HCT116 (cell line): ENCODE measurements at regions not wholly inside any gene's neighbourhood (a gene's known extent, or its start where the extent isn't known, plus 50 kb on each side); places are given as distances from the start of the nearest gene placed in this dataset.

Source experiments
- CTCF ChIP-seq, 3 experiments: fragments of 200-600 bp in 1 of 3; sonication (generic) in 1 of 3; IDR thresholded peaks in 2 of 3; conservative IDR thresholded peaks in 1 of 3; 2 replicates each; pipeline ENCODE4 v1.5.1; 2012 to 2017; ENCODE audit warnings: low read depth in 2 of 3, low read length in 2 of 3, antibody characterized with exemption in 1 of 3, borderline replicate concordance in 1 of 3, control low read depth in 1 of 3, mild to moderate bottlenecking in 1 of 3, mixed read lengths in 1 of 3, mixed run types in 1 of 3, moderate library complexity in 1 of 3; ENCODE audit not compliant: insufficient read depth in 1 of 3
- FOSL1 ChIP-seq: IDR thresholded peaks from 2 replicates; pipeline ENCODE4 v1.6.1; 2012; ENCODE audit warnings: low read depth
- POLR2AphosphoS5 ChIP-seq: IDR thresholded peaks from 2 replicates; pipeline ENCODE4 v1.6.1; 2011; ENCODE audit warnings: mild to moderate bottlenecking, low read depth, low read length, moderate library complexity
- SIN3A ChIP-seq: IDR thresholded peaks from 2 replicates; pipeline ENCODE4 v1.6.1; 2012; ENCODE audit warnings: low read depth
- ZNF274 ChIP-seq: fragments of 200-500 bp; sonication (Bioruptor generic); IDR thresholded peaks from 2 replicates; pipeline ENCODE4 v1.6.1; 2014; ENCODE audit warnings: mild to moderate bottlenecking, low read depth, low read length, inconsistent platforms
- TF ChIP-seq, protein P1 (sequence below): IDR thresholded peaks from 2 replicates; pipeline ENCODE4 v1.6.1; 2012

DNA sequence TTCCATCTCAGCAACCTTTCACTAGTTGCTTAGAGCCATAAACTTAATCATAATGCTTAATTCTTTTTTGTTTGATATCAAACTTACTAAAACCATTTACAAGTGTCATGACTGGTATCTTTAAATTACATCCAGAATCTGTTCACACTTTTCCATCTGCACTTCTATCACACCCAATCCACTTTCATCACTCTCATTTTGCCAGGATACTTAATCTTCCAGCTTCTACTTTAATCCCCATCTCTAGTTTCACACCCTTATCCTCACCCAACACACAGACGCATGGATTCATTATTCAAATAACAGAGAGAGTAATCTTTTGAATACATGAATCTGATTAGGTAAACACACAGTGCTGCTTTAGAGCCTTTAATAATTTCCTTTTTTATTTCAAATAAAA lies 828.4 kb downstream of the HACE1 start:
- TF ChIP-seq ZNF274: no peak
- TF ChIP-seq, protein P1, sequence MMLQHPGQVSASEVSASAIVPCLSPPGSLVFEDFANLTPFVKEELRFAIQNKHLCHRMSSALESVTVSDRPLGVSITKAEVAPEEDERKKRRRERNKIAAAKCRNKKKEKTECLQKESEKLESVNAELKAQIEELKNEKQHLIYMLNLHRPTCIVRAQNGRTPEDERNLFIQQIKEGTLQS: no peak
- TF ChIP-seq CTCF (IDR thresholded peaks at IDR 0.05 in 2 of 3, conservative IDR thresholded peaks at IDR 0.05 in 1 of 3; ENCODE audit: borderline replicate concordance in 1 of 3, insufficient read depth in 1 of 3, low read depth in 2 of 3, low read length in 2 of 3): no peak
- TF ChIP-seq FOSL1: no peak
- no peak for TF ChIP-seq SIN3A
- TF ChIP-seq POLR2AphosphoS5: no peak
